HG02610 (cell line): ENCODE measurements at regions not wholly inside any gene's neighbourhood (a gene's known extent, or its start where the extent isn't known, plus 50 kb on each side); places are given as distances from the start of the nearest gene placed in this dataset.

Source experiments
- ATAC-seq: cut with Tn5 transposase; IDR thresholded peaks from one replicate; pipeline ENCODE4 v1.9.1; 2021; ENCODE audit warnings: mild to moderate bottlenecking, moderate library complexity; ENCODE audit not compliant: unreplicated experiment

DNA sequence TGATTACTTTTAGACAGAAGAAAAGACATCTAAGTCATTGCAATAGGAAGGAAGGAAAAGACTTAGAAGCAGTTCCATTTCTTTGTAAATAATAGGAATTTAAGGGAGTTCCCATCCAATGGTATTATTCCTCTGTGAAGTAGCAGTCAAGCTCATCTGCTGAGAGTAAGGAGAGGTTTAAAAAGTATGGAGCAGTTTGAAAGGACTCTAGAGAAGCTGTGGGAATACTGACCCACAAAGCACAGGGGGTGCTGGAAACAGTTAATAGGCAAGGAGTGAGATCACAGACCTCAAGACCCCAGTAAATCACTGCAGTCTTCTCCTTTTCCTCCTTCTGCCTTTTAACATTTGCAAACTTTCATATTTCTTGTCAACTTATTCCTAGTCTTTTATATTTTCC is 428.5 kb downstream of the ADAMTS20 start:
- ATAC-seq = no peak

DNA sequence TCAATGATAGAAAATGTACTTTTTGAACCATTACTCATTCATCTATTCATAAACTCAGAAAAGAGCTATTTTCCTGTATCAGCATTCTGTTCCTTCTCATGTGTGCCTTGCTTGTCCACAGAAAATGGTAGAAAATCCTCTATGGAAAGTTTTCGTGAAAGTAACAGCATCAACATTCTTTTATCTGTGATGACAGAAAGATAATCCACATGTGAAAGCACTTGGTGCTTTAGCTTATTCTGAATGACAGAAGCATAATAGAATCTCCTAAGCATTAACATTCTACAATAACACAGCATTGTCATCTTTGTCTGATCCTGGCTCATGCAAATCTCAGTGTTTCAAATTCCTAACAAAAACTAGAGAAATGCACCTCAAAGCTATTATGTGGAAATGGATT is 431.9 kb downstream of the ADAMTS20 start:
- ATAC-seq = no peak

- no peak for ATAC-seq
Measured at GRCh38 chr12:43118881-43119280, 433.1 kb downstream of the ADAMTS20 start.

GRCh38 chr12:43118234-43118633 is 433.8 kb downstream of the ADAMTS20 start:
- no peak for ATAC-seq

- no peak for ATAC-seq
Measured at GRCh38 chr12:43117226-43117930, 434.6 kb downstream of the ADAMTS20 start.

DNA sequence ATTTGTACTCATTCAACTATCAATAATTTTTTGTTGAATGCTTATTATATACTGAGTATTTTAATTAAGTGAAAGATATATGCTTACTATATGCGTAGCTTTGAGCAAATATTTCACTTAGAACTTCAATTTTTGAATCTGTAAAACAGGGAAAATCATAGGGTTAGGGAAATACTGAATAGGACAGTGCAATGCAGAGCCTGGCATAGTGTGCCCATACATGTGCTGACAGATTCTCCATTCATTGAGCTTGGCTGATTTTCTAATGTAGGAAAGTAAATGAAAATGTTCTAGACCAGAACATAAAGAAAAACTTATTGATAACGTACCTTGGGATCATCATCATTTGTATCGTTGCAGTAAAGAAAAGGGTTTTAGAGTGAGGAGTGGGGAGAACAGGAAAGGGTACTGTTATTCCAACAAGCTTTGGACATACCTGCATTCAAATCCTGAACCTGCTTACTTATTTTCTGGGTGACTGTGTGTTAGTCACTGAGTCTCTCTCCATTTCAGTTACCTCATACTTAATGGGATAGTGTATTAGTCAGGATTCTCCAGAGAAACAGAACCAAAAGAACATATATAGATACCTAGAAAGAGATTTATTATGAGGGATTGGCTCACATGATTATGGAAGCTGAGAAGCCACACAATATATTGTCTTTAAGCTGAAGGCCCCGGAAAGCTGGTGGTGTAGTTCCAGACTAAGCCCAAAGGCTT is 436.4 kb downstream of the ADAMTS20 start:
- no peak for ATAC-seq

- ATAC-seq = no peak
Measured at GRCh38 chr12:43114316-43114715, 437.7 kb downstream of the ADAMTS20 start.

DNA sequence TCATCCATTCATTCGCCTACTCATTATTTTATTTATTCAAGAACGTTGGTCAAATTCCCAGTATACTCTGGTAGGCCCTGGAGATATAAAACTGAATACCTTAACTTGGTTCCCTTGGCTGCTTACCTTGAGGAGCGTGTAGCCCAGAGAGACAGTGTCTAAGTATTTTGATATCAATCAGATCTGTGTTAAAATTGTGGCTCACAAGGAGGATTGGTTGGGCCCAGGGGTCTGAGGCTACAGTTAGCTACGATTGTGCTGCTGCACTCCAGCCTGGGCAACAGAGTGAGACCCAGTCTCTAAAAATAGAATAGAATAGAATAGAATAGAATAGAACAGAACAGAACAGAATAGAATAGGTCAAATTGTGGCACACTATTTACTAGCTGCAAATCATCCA is 438.4 kb downstream of the ADAMTS20 start:
- ATAC-seq = no peak

GRCh38 chr12:43113135-43113534 is 438.9 kb downstream of the ADAMTS20 start:
- no peak for ATAC-seq

GRCh38 chr12:43112101-43112920 is 439.7 kb downstream of the ADAMTS20 start:
- no peak for ATAC-seq

DNA sequence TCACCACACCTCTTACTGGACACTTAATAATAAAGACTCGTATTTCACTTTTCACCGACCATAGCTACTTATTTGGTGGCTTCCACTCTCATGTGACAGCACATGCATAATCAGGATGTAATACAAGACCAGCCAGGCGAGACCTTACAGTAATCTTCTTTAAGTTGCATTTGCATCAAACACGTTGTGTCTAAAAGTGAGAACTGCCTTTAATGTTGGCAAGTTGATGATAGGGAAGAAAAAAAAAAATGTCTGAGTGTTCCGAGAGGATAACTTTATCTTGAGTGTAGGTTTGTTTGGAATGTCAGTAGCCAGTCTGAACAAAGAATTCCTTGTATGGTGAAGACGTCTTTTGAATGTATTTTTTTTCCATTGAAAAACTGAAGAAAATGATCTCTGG is 440.4 kb downstream of the ADAMTS20 start:
- ATAC-seq = no peak

- ATAC-seq = no peak
Measured at GRCh38 chr12:43109631-43110345, 442.2 kb downstream of the ADAMTS20 start.

- ATAC-seq = no peak
Measured at GRCh38 chr12:43108656-43109055, 443.3 kb downstream of the ADAMTS20 start.

- no peak for ATAC-seq
Measured at GRCh38 chr12:43107026-43107775, 444.8 kb downstream of the ADAMTS20 start.

DNA sequence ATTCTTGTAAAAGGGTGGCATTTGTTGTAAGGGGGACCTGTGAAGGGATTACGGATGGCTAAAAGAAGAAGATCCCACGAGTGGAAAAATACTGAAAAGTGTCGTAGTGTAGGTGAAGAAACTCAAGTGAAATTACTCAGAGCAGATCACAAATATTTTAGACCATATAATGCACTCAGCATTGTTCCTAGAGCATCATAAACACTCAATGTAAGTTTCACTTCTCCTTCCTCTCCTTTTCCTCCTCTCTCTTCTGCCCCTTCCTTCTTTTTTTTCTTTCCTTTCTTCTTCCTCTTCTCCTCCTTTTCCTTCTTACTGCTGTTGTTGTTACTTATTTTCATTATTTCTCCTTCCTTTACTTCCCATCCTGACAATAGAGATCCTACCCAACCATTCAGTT is 445.6 kb downstream of the ADAMTS20 start:
- no peak for ATAC-seq

DNA sequence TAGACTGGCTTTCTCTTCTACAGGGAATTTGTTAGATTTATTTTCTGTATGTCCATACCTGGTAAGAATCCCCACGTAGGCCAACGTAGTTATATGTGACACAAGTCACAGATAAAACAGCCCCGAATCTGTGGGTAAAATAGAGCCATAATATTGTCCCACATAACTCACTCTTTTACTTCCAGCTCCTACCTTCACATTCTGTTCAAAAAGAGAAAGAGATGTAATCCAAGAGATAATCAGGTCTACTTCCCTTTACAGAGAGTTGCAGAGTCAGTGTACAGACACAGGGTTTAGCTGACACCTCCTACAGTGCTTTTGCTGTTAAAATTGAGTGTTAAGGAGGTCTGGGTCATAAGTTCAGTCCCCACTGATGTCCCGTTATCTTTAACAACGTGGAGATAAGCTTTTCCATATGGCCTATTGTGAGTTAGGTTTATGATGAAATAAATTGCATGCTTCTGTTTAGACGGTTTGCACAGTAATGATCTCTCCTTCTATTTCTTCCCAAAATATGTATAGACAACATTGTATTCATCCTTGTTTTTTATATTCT is 446.5 kb downstream of the ADAMTS20 start:
- ATAC-seq = no peak

GRCh38 chr12:43104494-43104893 is 447.5 kb downstream of the ADAMTS20 start:
- no peak for ATAC-seq

DNA sequence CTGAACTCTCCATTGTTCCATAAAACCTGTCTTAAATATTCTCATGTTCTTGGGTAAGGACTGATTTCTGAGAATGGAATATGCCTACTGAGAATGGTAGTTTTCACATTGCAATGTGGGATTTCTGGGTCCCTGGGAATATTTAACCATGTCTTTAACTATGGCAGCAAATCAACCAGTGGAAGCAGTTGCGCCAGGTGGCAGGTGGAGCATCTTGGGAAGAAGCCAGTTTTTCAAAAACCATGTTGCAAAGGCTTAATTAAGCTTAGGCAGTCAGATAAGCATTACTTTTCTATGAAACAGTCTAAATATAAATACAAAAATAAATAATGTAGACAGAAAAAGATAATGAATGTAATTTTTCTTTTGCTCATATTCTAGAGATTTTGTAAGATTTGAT is 448.1 kb downstream of the ADAMTS20 start:
- no peak for ATAC-seq

- ATAC-seq = no peak
Measured at GRCh38 chr12:43102546-43103264, 449.3 kb downstream of the ADAMTS20 start.
